GM12891 (cell line): ENCODE measurements at regions not wholly inside any gene's neighbourhood (a gene's known extent, or its start where the extent isn't known, plus 50 kb on each side); places are given as distances from the start of the nearest gene placed in this dataset.
"Not testable (repeated sequence)": the region's sequence is repeated elsewhere in the genome, so short reads cannot be mapped to it uniquely, and the experiment has no call there.

Experiments
- DNase-seq: peaks from one replicate; pipeline ENCODE4 v3.0.0; 2011; ENCODE audit warnings: low spot score; ENCODE audit not compliant: insufficient read length
- FAIRE-seq: peaks from 2 replicates; lab custom pipeline; 2011; peaks lifted over from hg19 to GRCh38; lab: Jason Lieb, UNC
- PAX5 ChIP-seq: IDR thresholded peaks from 2 replicates; pipeline ENCODE4 v1.6.1; 2011; ENCODE audit warnings: low read length, moderate library complexity, mild to moderate bottlenecking; ENCODE audit not compliant: insufficient read depth, severe bottlenecking
- POLR2A ChIP-seq: IDR thresholded peaks from 2 replicates; pipeline ENCODE4 v1.6.1; 2011; ENCODE audit warnings: low read depth, low read length, control low read depth
- POLR2AphosphoS5 ChIP-seq: IDR thresholded peaks from 2 replicates; pipeline ENCODE4 v1.6.1; 2011; ENCODE audit warnings: low read depth, low read length, control low read depth
- POU2F2 ChIP-seq: IDR thresholded peaks from 2 replicates; pipeline ENCODE4 v1.6.1; 2011; ENCODE audit warnings: low read depth, mild to moderate bottlenecking, control low read depth, low read length, moderate library complexity
- SPI1 ChIP-seq: IDR thresholded peaks from 2 replicates; pipeline ENCODE4 v1.6.1; 2011; ENCODE audit warnings: low read depth, low read length, control low read depth
- TAF1 ChIP-seq: IDR thresholded peaks from 2 replicates; pipeline ENCODE4 v1.6.1; 2011; ENCODE audit warnings: low read depth, low read length, control low read depth

- no peak for TF ChIP-seq POLR2AphosphoS5
- TF ChIP-seq PAX5, result no peak
- no peak for TF ChIP-seq POLR2A
- no peak for TF ChIP-seq SPI1
- no peak for TF ChIP-seq TAF1
- no peak for TF ChIP-seq POU2F2
- no peak for DNase-seq
- no peak for FAIRE-seq
Measured at GRCh38 chr17:22233382-22233781, 541.1 kb downstream of the KCNJ18 start.

GRCh38 chr17:22242472-22242871 lies 550.1 kb downstream of the KCNJ18 start:
- FAIRE-seq (no peak), DNase-seq (no peak)
- no peak for TF ChIP-seq SPI1
- TF ChIP-seq POLR2A, result no peak
- no peak for TF ChIP-seq POU2F2
- TF ChIP-seq POLR2AphosphoS5, result no peak
- no peak for TF ChIP-seq PAX5
- TF ChIP-seq TAF1, result no peak

GRCh38 chr17:22251498-22251897 lies 559.2 kb downstream of the KCNJ18 start:
- FAIRE-seq, result no peak
- TF ChIP-seq SPI1, result no peak
- TF ChIP-seq POLR2AphosphoS5, result no peak
- no peak for TF ChIP-seq POU2F2
- no peak for TF ChIP-seq POLR2A
- TF ChIP-seq PAX5, result no peak
- no peak for TF ChIP-seq TAF1
- no peak for DNase-seq

- TF ChIP-seq POLR2AphosphoS5 (no peak), TAF1 (no peak), PAX5 (no peak), SPI1 (no peak), POLR2A (no peak), POU2F2 (no peak)
- FAIRE-seq (no peak), DNase-seq (no peak)
Measured at GRCh38 chr17:22253007-22253406, 560.7 kb downstream of the KCNJ18 start.

DNA sequence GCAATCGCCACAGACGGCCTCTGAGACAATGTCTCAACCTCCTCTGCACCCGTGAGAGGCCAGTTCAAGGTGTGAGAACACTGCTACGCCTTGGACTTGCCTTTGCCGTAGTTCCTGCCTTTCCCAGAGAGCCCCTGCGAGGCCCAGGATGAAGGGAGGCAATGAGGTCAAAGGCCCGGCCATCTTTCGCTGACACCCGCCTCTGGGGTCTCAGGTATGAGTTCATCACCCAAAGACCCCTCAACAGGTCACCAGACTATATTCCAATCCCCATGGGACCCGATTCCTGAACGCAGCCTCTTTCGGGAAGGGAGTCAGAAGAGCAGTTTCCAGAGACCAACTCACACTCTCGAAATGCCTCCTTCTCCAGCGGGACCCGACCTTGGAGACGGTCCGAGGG lies 573.5 kb downstream of the KCNJ18 start:
- TF ChIP-seq PAX5, result no peak
- TF ChIP-seq POLR2A, result no peak
- no peak for TF ChIP-seq POU2F2
- FAIRE-seq (no peak), DNase-seq (no peak)

DNA sequence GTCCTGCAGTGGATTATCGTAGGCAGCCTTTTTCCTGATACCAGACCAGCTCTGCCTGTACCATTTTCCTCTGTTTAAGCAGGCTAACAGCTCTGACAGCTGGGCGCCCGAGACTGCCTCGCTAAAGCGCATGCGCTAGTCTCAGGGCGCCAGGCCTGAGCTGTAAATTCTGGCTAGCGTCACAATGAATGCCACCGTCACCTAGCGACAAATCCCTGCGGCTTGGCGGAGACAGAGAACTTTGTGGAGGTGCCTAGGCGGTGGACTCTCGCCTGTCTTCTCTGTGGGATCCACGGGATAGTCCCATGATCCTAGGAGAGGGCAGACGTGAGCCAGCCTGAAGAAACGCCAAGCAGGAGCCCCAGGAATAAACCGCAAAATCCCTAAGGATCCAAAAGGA lies 573.9 kb downstream of the KCNJ18 start:
- DNase-seq, result no peak
- TF ChIP-seq POLR2AphosphoS5 (no peak), SPI1 (no peak), POU2F2 (no peak), POLR2A (no peak), TAF1 (no peak), PAX5 (no peak)
- no peak for FAIRE-seq

DNA sequence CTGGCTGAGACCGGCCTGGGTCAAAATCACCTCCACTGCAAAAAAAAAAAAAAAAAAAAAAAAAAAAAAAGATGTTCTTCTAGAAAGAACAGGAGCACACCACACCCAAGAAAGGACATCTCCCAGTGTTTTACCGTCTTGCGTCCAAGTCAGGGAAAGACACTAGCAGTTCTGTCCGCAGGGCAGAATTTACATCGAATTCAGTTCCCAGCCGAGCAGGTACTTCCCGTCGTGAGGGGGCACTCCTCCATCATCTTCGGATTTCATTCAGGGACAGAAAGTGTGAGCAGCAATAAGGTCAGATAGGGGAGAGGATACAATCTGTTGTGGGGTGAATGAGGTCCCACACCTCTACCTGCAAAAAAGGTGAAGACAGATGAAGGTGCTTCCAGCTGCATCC lies 574.7 kb downstream of the KCNJ18 start:
- DNase-seq (no peak), FAIRE-seq (no peak)
- TF ChIP-seq PAX5, result no peak
- no peak for TF ChIP-seq POLR2AphosphoS5
- no peak for TF ChIP-seq TAF1
- no peak for TF ChIP-seq POU2F2
- no peak for TF ChIP-seq SPI1
- no peak for TF ChIP-seq POLR2A

- TF ChIP-seq TAF1 (no peak), POLR2AphosphoS5 (no peak), POLR2A (no peak), PAX5 (no peak), SPI1 (no peak), POU2F2 (no peak)
- no peak for FAIRE-seq
- no peak for DNase-seq
Measured at GRCh38 chr17:22268214-22268911, 576.0 kb downstream of the KCNJ18 start.

- TF ChIP-seq TAF1, result no peak
- no peak for TF ChIP-seq PAX5
- TF ChIP-seq SPI1, result no peak
- TF ChIP-seq POLR2AphosphoS5, result no peak
- TF ChIP-seq POLR2A, result no peak
- no peak for TF ChIP-seq POU2F2
- FAIRE-seq (no peak), DNase-seq (no peak)
Measured at GRCh38 chr17:22268912-22269220, 576.5 kb downstream of the KCNJ18 start.

GRCh38 chr17:22270381-22270780 lies 578.1 kb downstream of the KCNJ18 start:
- TF ChIP-seq PAX5 (no peak), POLR2AphosphoS5 (no peak), SPI1 (no peak), POU2F2 (no peak), TAF1 (no peak)
- DNase-seq (no peak), FAIRE-seq (no peak)

DNA sequence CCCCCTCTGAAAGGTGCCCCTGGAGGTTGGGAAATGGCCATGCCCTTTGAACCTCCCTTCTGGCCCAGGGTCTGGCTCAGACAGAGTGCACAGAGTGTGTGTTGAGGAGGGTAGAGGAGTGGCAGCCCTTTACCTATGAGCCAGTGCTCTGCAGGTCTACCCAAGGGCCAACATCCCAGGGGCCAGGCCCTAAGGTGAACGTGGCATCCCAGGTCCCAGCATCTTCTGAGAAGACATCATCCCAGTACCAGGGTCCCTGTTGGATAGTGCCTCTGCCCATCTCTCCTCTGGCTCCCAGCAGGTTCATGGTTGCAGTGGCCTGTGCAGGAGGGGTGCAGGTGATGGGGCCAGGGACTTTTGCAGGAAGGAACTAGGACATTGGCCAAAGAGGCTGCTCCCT lies 578.5 kb downstream of the KCNJ18 start:
- DNase-seq, FAIRE-seq: not testable (repeated sequence)
